Activated CD8-positive, alpha-beta memory T cell treated with anti-CD3 and anti-CD28 coated beads for 48 hours (primary cell): ENCODE measurements at regions not wholly inside any gene's neighbourhood (a gene's known extent, or its start where the extent isn't known, plus 50 kb on each side); places are given as distances from the start of the nearest gene placed in this dataset.
"Not testable (repeated sequence)": the region's sequence is repeated elsewhere in the genome, so short reads cannot be mapped to it uniquely, and the experiment has no call there.

Experiments used
- DNase-seq, 3 experiments: peaks; one replicate each; pipeline ENCODE4 v3.0.0-alpha.2; 2020; ENCODE audit warnings: low read depth in 2 of 3, low spot score in 2 of 3

GRCh38 chr17:16843511-16843910, 128.4 kb downstream of the TNFRSF13B start:
- not testable (repeated sequence) for DNase-seq

GRCh38 chr17:16842346-16842745, 129.6 kb downstream of the TNFRSF13B start:
- DNase-seq, result not testable (repeated sequence)

GRCh38 chr17:16841896-16842295, 130.0 kb downstream of the TNFRSF13B start:
- DNase-seq, result not testable (repeated sequence)

DNA sequence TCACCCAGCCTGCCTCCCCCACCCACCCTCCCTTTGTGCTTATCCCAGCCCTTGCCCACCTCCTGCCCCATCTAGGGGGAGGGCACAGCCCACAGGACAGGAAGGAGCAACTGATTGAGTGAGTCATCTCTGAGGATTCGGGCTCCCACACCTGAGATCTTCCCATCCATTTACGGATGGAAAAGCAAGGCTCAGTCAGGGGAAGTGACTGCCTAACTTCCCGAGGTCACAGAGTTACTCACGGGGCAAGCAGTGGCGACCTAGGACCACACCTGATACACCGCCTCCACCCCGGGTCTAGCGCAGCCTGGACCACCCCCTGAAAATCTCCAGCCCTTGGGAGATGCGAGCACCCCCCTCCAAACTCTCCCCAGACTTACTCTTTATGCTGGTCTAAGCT, 131.7 kb downstream of the TNFRSF13B start:
- DNase-seq, result not testable (repeated sequence)

DNA sequence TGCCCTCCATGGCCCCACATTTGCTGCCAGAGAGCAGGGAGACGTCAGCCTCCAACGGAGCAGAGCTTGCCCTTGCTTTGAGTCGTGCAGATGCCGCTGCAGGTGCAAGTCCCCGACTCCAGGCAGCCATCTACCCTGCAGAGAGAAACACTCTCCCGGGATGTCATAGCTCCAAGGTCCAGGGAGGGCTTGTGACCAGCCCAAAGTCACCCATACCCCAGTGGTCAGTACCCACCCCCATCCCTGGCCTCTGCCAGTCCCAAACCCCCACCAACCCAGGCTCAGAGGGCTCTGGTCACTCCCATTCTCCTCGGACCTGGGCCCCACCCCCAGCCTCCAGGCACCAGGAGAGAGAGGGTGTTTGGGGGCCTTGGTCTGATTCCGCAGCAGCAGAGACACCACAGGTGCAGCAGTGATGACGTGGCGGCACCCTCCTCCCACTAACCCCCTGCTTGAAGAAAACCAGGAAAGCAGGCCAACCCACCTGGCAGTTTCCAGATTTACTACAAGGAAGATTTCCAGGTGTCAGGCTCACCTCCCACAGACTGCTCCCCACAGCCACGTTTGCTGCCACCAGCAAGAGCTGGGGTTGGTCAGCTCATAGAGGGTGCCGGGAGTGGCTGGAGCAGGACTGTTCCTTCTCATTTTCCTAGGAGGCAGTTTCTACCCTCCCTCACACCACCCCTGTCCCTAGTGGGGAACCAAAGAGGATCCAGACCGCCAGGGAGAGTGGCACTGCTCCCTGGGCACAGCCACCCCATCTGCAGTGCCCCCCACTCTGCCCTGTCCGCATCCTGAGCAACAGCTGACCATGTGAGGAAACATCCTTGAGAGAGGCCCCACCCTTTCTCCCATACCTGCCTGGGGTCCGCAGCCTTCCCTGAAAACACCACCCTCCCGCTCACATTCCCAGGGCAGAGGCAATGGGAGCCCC, 132.4 kb downstream of the TNFRSF13B start:
- DNase-seq, result not testable (repeated sequence)

DNA sequence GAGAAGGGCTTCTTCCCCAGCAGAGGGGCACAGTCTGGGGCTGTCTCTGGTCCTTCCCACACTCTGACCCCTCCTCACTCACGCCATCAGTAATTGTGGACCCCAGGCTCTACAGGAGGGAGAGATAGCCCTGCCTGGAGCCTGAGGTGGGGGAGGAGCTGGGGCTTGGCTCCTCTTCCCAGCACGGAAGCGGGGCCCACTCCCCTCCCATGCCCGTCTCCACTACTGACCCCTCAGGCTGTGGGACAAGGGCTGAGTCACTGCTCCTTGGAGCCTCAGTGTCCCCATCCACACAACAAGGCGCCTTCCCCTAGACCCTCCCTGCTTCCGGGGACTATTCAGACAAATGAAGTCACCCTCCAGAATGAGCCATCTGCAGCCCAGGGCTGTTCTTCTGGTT, 133.1 kb downstream of the TNFRSF13B start:
- not testable (repeated sequence) for DNase-seq

- DNase-seq, result not testable (repeated sequence)
Observed at GRCh38 chr17:16838287-16838686, 133.6 kb downstream of the TNFRSF13B start.

- not testable (repeated sequence) for DNase-seq
Observed at GRCh38 chr17:16837468-16838266, 134.3 kb downstream of the TNFRSF13B start.

GRCh38 chr17:16836315-16836915, 135.5 kb downstream of the TNFRSF13B start:
- DNase-seq, result not testable (repeated sequence)

DNA sequence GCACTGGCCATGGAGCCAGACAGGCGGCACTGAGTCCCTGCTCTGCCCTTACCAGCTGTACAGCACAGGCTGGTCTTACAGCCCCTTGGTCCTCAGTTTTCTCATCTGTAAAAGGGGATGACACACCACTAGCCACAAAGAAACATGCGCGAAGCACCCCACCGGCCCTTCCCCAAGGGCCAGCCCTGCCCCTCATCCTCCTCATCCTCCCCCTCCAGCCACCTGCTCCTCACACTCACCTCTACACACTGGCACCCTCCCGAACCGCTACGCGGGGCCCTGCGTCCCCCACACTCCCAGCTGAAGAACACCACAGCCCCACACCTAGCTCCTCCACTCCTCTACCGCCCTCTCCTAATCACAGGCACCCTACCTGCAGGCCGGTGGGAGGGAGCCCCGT, 138.4 kb downstream of the TNFRSF13B start:
- DNase-seq, result not testable (repeated sequence)

GRCh38 chr17:16832853-16833252, 139.1 kb downstream of the TNFRSF13B start:
- not testable (repeated sequence) for DNase-seq

DNA sequence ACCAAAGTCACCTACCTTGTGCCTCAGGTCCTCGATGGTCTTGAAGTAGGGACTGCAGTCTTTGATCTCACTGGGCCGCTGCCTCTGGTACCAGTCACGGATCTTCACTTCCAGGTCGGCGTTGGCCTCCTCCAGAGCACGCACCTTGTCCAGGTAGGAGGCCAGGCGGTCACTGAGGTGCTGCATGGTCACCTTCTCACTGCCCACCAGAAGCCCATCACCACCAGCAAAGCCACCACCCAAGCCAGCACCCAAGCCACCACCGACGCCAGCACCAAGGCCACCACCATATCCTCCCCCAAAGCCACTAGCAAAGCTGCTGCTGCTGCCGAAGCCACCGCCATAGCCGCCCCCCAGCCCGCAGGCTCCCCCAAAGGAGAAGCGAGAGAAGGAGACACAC, 139.7 kb downstream of the TNFRSF13B start:
- not testable (repeated sequence) for DNase-seq

DNA sequence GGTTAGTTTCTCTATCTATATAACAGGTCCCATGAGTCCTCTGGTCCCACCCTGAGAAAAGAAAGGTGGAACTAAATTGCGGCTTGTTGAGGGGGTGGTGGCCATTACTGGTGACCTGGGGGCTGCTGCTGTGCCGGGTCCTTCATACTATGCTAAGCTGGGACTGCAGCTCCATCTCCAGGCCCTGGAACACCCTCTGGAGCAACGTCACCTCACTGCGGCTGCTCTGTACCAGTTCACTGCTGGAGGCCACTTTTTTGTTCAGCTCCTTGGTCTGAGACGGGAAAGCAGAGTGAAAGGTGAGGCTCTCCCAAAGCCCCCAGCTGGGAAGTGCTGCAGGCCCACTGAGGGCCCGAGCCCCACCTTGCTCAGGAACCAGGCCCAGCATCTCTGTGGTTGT, 140.7 kb downstream of the CCDC144A start:
- DNase-seq, result not testable (repeated sequence)

- not testable (repeated sequence) for DNase-seq
Observed at GRCh38 chr17:16830219-16830618, 140.2 kb downstream of the CCDC144A start.
